Hepatocyte (in vitro differentiated cells): ENCODE measurements at regions not wholly inside any gene's neighbourhood (a gene's known extent, or its start where the extent isn't known, plus 50 kb on each side); places are given as distances from the start of the nearest gene placed in this dataset.

Experiments
- DNase-seq: peaks from one replicate; pipeline ENCODE4 v3.0.0-alpha.2; 2016; ENCODE audit warnings: low spot score
- H2AFZ ChIP-seq: fragments of 200-600 bp; sonication (generic); 2 replicates; pipeline ENCODE4 v1.6.0; 2016; ENCODE audit warnings: antibody characterized with exemption, mild to moderate bottlenecking
- H3K27ac ChIP-seq: fragments of 200-600 bp; sonication (generic); 2 replicates; pipeline ENCODE4 v1.5.1; 2016; ENCODE audit warnings: mild to moderate bottlenecking
- H3K27me3 ChIP-seq: fragments of 200-600 bp; sonication (generic); 2 replicates; pipeline ENCODE4 v1.6.1; 2016
- H3K36me3 ChIP-seq: fragments of 200-600 bp; sonication (generic); replicated peaks from 2 replicates; pipeline ENCODE4 v1.5.1; 2016; ENCODE audit warnings: low read depth; ENCODE audit not compliant: insufficient read depth
- H3K4me1 ChIP-seq: fragments of 200-600 bp; sonication (generic); 2 replicates; pipeline ENCODE4 v1.5.1; 2016; ENCODE audit warnings: mild to moderate bottlenecking, moderate library complexity; ENCODE audit not compliant: insufficient read depth
- H3K4me2 ChIP-seq: fragments of 200-600 bp; sonication (generic); 2 replicates; pipeline ENCODE4 v1.6.0; 2016
- H3K4me3 ChIP-seq: fragments of 200-600 bp; sonication (generic); 2 replicates; pipeline ENCODE4 v1.5.1; 2016; ENCODE audit warnings: mild to moderate bottlenecking
- H3K79me2 ChIP-seq: fragments of 200-600 bp; sonication (generic); 2 replicates; pipeline ENCODE4 v1.6.0; 2017; ENCODE audit warnings: mild to moderate bottlenecking
- H3K9me2 ChIP-seq: fragments of 200-600 bp; sonication (generic); replicated peaks from 2 replicates; pipeline ENCODE4 v1.6.0; 2017; ENCODE audit warnings: mild to moderate bottlenecking; ENCODE audit not compliant: insufficient read depth
- H3K9me3 ChIP-seq: fragments of 200-600 bp; sonication (generic); 2 replicates; pipeline ENCODE4 v1.5.1; 2016; ENCODE audit warnings: low read depth, mild to moderate bottlenecking
- H4K20me1 ChIP-seq: fragments of 200-600 bp; sonication (generic); 2 replicates; pipeline ENCODE4 v1.6.0; 2016; ENCODE audit warnings: mild to moderate bottlenecking; ENCODE audit not compliant: insufficient read depth, poor library complexity, severe bottlenecking
- CTCF ChIP-seq: fragments of 200-600 bp; sonication (generic); IDR thresholded peaks from 2 replicates; pipeline ENCODE4 v1.5.1; 2016; ENCODE audit warnings: antibody characterized with exemption, mild to moderate bottlenecking; ENCODE audit not compliant: poor library complexity
- EZH2 ChIP-seq: fragments of 200-600 bp; sonication (generic); IDR thresholded peaks from 2 replicates; pipeline ENCODE4 v1.6.1; 2016; ENCODE audit warnings: antibody characterized with exemption, mild to moderate bottlenecking, borderline replicate concordance
- EZH2phosphoT487 ChIP-seq: fragments of 200-600 bp; sonication (generic); IDR thresholded peaks from one replicate; pipeline ENCODE4 v1.6.1; 2018; ENCODE audit warnings: antibody characterized with exemption, mild to moderate bottlenecking, low read depth, moderate library complexity; ENCODE audit not compliant: unreplicated experiment, severe bottlenecking
- WGBS: methylation state at CpG from one replicate; pipeline ENCODE4 v1.1.6; 2016; ENCODE audit warnings: low lambda C conversion rate; ENCODE audit errors: missing lambda C conversion rate; 5-methylcytosine and 5-hydroxymethylcytosine counted together

- H2AFZ ChIP-seq, result no peak overlapping the region
- no peaks in the 10 kb centered on the region for H3K9me2 ChIP-seq
- no peak for TF ChIP-seq EZH2phosphoT487
- TF ChIP-seq EZH2, result no peak
- TF ChIP-seq CTCF, result no peak
- DNase-seq, result no peak
- WGBS, result 90% methylated on average over 2 of the region's 3 CpGs
- no peaks in the 10 kb centered on the region for H3K36me3 ChIP-seq
- no peaks in the 10 kb centered on the region for H3K27me3 ChIP-seq
- no peak overlapping the region for H3K4me2 ChIP-seq
- peaks cover 8% of the 10 kb centered on the region for H3K4me1 ChIP-seq
- H3K4me3 ChIP-seq, result no peak overlapping the region
- H3K9me3 ChIP-seq, result no peaks in the 10 kb centered on the region
- no peaks in the 10 kb centered on the region for H3K79me2 ChIP-seq
- H4K20me1 ChIP-seq, result no peaks in the 10 kb centered on the region
- no peak overlapping the region for H3K27ac ChIP-seq
Measured at GRCh38 chr5:3508395-3508794, 87.2 kb upstream of the IRX1 start.

DNA sequence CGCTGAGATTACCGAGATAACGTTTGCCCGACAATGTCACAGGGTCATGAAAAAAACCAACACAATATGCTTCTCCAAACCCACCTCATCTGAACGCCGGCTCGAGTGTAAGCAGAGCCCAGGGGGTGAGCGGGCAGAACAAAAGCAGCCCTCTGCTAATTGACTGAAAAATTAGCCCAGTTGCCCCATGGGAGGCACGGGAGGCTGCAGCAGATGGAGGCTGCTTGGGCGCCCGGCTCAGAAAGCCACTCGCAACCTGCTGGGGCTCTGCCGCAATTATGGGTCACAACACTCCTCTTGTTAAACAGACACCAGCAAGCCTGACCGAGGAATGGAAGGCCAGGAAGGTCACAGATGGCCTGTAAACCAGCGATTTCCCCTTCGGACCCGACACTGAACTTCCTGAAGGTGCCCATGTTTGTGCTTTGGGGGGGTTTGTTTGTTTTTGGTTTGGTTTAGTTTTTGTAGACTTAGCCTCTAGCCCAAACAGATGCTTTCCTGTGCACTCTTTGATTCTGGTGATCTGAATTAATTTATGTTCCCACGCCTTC, 104.6 kb upstream of the IRX1 start:
- no peaks in the 10 kb centered on the region for H3K79me2 ChIP-seq
- H3K27me3 ChIP-seq, result no peaks in the 10 kb centered on the region
- no peaks in the 10 kb centered on the region for H4K20me1 ChIP-seq
- TF ChIP-seq EZH2phosphoT487 (no peak), CTCF (no peak), EZH2 (no peak)
- no peak overlapping the region for H3K4me2 ChIP-seq
- H2AFZ ChIP-seq, result no peak overlapping the region
- no peaks in the 10 kb centered on the region for H3K4me1 ChIP-seq
- H3K27ac ChIP-seq, result no peak overlapping the region
- no peaks in the 10 kb centered on the region for H3K9me2 ChIP-seq
- H3K4me3 ChIP-seq, result no peak overlapping the region
- no peaks in the 10 kb centered on the region for H3K9me3 ChIP-seq
- no peaks in the 10 kb centered on the region for H3K36me3 ChIP-seq
- WGBS, result 75% methylated on average over 18 of the region's 18 CpGs
- DNase-seq, result no peak

DNA sequence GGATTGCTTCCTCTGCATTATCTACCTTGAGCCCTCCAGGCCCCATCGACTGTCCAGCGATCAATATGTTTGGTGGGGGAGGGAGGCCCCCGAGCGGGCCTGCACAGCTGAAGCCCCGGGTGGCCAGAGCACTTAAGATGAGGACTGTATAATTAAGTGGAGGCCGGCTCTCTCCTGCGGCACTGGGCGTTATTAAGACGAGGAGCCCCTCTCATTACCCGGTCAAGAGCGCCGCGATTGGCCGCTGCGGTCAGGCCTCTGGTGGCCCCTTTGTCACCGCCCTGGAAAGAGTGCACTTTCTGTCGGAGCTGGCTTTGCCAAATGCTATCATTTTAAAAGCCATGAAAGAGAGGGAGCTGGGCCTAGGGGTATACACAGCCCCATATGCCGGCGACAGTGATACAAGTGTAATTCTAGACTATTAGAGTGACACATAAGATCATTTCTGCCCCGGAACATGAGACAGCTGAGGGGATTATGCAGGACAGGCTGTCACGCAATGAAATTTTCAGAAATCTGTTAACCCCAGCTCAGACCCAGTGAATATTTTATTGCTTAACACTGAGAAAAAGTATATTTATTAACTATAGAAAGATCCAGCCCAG, 106.3 kb upstream of the IRX1 start:
- Histone ChIP-seq H3K9me3 (no peaks in the 10 kb centered on the region), H3K79me2 (no peaks in the 10 kb centered on the region), H3K9me2 (no peaks in the 10 kb centered on the region), H3K4me3 (no peak overlapping the region), H3K4me2 (no peak overlapping the region), H3K4me1 (no peaks in the 10 kb centered on the region), H3K36me3 (no peaks in the 10 kb centered on the region), H4K20me1 (no peaks in the 10 kb centered on the region), H2AFZ (no peak overlapping the region), H3K27ac (no peak overlapping the region), H3K27me3 (no peaks in the 10 kb centered on the region)
- DNase-seq, result no peak
- TF ChIP-seq EZH2phosphoT487, result no peak
- no peak for TF ChIP-seq CTCF
- no peak for TF ChIP-seq EZH2
- 76% methylated on average over 21 of the region's 21 CpGs for WGBS
